ENCODE measurements at regions not wholly inside any gene's neighbourhood (a gene's known extent, or its start where the extent isn't known, plus 50 kb on each side); places are given as distances from the start of the nearest gene placed in this dataset.
A peak's percentile ranks its signal among the peaks of the same experiment; 100 is the strongest.

DNA sequence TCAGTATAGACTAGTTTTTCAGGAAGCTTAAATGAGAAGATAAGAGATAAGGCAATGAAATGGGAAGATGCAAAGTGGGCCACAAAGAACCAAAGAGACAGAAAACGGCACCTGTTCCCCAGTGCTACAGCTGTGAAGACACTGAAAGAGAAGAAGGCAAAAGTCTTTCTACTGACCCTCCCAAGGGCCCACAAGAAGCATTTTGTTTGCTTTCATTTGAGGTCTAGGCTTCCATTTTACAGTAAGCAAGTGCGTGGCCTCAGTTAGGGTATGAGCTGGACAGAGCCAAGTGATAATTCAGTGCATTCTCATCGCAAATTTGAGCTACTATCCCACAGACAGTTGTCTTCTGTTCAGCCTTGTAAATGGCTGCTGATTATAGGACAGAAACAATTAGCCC, 53.4 kb upstream of the STK17B start:
- DNase-seq (ENCODE audit: low read depth): no peak

- DNase-seq (ENCODE audit: low read depth): no peak
Observed at GRCh38 chr2:196225213-196225612, 53.8 kb upstream of the STK17B start.

GRCh38 chr2:196226058-196226706, 54.8 kb upstream of the STK17B start:
- DNase-seq (ENCODE audit: low read depth): no peak

GRCh38 chr2:196226707-196227065, 55.3 kb upstream of the STK17B start:
- DNase-seq (ENCODE audit: low read depth): no peak

DNA sequence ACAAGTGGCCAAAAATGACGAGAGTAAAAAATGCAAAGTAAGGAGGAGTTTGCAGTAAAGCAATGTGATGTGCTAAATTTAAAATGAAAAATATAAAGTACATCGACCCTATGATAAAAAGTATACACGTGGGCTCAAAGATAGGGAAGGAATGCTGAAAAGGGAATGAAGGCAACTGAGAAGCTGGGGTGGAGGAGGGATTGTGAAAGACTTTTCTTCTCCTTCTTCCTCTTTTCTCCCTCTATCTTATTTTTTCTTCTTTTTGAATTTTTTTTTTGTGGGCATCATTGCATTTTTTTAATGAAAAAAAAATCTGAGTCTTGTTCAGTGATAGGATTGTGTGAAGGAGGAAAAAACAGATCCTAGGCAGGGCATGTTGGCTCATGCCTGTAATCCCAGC, 57.6 kb upstream of the STK17B start:
- no peak for DNase-seq (ENCODE audit: low read depth)

DNA sequence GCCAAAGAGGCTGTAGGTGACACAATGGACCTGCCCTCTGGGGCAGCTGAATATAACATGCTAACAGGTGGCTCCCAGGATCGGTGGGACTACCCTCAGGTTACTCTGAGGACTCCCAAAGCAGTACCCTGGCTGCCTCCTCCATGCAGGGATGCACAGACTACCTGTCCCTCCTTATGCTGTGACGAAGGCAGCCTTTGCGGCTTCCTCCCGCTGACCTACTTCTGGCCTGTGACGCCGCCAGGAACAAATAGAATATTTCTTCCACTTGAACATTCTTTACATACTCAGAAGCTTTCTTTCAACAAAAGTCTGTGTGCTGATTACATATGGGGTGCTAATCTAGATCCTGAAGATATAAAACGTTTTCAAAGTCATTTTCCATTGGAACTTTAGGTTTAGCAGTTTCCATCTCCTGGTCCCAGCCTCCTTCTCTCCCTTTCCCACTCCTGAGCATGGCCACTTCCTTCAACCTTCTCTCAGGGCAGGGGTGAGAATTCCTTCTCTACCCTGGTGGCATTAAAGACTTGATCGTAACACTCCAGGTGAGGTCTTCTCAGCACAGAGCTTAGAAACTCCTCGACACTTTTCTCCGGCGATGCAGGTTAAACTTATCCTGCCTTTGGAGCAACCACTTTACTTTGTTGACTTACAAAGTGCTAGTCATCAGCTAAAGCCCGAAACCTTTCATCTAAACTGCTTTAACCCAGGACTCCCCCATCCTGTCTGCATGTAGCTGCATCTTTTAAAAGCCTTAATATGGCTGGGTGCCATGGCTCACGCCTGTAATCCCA, 58.9 kb upstream of the STK17B start:
- no peak for DNase-seq (ENCODE audit: low read depth)

DNA sequence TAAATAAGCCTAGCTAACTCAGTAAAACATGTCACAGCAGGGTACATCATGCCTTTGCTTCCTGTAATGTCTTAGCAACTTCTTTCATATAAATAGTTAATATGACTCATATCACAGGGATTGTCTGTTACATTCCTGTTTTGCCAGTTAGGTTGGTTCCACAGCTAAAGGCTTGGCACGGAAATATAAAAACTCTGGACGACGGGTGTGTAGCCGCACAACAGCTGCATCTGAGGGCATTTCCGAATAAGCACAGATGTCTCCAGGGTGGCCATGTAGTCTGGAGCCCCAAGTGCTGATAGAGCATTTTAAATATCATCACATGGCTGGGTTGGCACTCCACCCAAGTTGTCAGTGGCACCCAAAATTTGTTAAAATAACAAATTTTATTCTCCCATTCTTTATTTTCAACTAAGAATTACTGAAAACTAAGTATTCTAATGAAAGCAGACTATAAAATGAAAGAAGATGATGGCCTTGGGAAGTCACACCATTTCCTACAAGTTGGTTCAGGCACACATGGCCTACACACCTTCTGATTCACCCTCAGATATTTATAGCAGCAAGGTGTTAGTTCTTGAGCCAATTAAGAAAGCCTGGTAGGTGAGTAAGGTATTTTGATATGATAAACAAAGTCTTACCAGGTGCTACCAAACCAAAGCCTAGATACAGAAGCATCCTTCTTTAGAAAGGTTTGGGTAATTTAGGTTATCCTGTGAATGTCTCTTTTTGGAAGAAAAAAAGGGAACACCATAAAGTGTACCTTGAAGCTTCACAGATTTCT, 61.8 kb upstream of the STK17B start:
- DNase-seq (ENCODE audit: low read depth): no peak

DNA sequence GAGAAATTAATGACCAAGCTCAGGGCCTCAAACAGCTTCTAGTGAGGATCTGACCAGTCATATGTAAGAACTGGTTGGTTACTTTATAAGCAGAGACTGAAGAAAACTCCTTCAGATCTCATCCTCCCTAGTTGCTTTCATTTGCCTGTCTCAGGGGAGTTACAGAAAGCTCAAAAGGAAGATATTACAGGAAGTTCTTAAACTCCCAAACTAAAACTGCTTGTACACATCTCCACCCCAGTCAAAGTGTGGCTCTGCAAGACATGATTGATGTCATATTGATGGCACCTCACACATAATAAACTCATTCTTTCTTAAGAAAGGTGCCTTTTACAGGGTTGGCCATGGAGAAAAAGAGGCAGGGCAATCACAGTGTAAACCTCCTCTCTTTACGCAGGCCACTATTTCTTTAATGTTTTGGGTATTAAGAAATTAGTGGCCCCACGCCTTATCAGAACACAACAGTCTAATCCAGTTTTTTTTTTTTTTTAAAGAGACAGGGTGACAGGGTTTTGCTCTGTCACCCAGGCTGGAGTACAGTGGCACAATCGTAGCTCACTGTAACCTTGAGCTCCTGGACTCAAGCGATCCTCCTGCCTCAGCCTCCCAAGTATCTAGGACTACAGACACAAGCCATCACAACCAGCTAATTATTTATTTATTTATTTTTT, 62.6 kb upstream of the STK17B start:
- no peak for DNase-seq (ENCODE audit: low read depth)

DNA sequence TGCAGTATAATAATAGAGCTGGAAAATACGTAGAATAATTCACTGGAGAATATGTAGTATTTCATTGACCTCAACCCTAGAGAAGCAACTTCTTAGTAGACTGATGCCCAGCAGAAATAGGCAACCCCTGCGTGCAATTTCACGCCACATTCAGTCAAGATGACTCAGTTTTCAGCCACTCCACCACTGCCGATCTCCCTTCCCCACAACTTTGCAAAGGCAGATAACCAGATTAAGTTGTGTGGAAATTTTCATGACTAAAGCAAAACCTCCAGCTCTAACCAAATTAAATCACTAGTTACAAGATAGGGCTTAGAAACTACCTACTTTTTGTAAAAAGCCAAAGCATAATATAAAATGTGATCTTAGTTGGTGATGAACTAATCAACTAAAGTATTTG, 63.3 kb upstream of the STK17B start:
- DNase-seq (ENCODE audit: low read depth): no peak

DNA sequence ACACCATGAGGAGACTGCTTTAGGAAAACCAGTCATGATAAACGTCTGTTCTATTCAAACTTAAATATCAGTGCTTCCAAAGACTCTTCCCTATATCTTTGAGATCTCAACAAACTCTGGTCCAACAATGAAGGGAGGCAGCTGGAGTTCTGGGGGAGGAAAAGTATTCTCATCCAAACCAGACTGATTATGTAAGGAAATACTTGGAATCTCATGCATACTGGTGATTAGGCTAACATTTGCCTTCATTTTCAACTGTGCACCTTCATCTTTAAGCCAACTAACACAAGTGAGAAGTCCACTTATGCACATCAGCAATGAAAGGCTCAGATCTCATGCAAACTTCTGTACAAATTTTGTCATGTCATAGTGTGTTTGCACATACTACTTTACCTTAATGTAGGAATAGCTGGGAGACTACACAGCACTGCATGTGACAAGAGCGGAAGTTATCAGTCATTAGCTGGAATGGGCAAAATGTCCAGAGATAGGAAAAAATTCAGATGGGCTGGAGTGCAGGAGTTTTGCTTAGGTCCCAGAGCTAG, 67.5 kb upstream of the STK17B start:
- no peak for DNase-seq (ENCODE audit: low read depth)

DNA sequence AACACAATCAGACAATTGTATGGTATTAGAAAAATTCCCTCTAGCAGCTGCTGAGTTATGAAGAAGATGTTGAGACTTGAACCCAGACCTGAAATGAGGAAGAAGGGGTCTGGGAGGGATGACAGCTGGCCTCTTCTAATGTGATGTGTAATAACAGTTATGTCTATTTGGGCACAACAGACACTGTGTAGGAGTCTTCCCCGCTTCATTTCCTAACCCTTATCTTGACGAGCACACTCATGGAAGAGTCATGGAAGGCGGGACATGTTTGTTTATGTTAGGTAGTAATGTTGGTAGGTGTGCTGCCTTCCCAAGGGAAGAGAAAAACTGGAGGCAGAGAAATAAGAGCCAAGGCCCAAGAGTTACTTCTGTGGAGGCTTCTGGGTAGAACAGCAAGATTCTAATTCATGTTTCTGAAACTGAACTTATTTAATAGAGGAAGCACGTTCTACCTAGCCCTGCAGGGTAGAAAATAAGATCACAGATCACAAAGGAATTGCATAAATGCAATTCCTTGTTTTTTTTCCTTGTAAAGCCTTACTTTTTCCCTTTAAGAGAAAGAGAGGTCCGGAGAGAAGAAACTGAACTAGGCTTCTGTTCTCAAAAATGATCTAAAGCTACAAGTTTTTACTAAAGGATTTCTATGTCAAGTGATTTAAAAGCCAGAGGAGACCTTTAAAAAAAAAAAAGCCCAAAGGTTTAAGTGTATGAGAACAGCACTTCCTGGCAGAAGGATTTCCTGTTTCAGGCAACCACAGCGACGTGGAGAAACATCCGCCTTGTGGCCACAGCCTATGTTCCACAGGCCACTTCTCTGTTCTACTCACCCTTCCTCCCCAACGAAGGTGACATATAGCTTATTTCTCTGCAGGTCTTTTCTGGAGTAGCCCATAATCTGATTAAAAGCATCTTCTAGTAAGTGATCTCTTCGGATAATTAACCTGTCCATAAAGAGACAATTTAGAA, 68.5 kb upstream of the STK17B start:
- DNase-seq (ENCODE audit: low read depth): peak; percentile 49

GRCh38 chr2:196241175-196241574, 69.8 kb upstream of the STK17B start:
- DNase-seq (ENCODE audit: low read depth): no peak

DNA sequence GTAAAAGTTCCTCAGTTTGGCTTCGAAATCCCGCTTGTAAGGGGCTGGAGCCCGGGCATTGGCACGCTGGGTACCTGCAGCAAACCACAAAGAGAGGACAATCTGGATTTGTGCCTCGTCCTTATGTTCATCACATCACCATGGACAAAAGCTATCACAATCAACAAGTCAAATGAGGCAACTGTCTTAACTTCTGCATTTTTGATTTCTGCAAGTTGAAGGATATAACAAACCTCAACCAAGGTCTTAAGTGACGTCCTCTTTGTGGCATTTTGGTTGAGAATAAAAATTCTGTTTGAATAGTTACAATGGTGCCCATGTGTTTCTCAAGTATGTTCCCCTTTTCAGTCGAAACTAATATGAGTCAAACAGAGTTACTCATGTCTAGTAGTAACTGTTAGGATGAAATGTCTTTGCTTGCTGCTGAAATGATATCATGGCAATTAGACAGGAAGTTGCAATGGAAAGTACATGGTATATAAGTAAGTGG, 70.8 kb upstream of the STK17B start:
- no peak for DNase-seq (ENCODE audit: low read depth)

- no peak for DNase-seq (ENCODE audit: low read depth)
Observed at GRCh38 chr2:196244516-196244915, 73.1 kb upstream of the STK17B start.

DNA sequence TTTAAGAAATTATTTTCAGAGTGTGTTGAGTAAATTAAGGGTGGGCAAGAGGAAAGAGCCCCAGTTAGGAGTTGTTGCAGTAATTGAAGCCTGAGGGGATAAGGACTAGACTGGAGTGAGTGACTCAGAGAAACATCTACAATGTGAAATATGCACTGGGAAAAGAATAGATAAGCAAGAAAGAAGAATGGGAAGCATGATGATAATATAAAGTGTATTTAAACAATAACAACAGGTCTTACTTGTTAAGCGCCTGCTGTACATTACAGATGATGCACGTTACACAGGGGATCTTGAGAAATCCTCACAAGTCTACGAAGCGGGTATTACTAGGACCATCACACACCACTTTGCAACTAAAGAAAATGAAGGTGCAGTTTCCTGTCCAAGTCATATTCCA, 73.6 kb upstream of the STK17B start:
- no peak for DNase-seq (ENCODE audit: low read depth)

GRCh38 chr2:196245378-196246140, 74.2 kb upstream of the STK17B start:
- DNase-seq (ENCODE audit: low read depth): no peak

- no peak for DNase-seq (ENCODE audit: low read depth)
Observed at GRCh38 chr2:196247114-196247975, 76.0 kb upstream of the STK17B start.

GRCh38 chr2:196247976-196248280, 76.5 kb upstream of the STK17B start:
- DNase-seq (ENCODE audit: low read depth): no peak

DNA sequence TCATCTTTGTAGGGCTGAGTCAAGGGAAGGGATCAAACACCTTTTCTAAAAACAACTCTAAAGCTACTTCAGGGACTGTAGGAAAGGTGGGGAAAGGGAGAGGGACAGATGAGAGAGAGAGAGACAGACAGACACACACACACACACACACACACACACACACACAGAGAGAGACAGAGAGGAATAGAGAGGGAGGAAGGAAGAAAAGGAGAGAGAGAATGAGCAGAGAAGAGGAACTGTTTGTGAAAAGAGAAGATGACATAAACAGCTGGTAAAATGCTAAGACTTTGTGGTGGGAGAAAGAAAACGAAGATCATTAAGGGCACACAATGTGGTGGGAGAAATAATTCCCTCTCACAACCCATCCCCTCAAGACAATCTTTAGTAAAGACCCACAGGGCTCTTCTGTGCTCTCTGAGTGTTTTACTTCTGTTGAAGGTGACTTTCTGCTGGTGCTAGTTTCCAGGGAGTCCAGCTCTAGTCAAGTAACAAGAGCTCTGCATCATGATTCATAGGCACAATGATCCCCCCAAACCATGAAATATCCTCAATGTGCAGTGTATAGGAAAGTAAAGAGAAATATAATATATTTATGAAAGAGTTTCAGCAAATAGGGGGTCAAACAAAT, 77.2 kb upstream of the STK17B start:
- no peak for DNase-seq (ENCODE audit: low read depth)
